NB4 (cell line): ENCODE measurements at regions not wholly inside any gene's neighbourhood (a gene's known extent, or its start where the extent isn't known, plus 50 kb on each side); places are given as distances from the start of the nearest gene placed in this dataset.

Source experiments
- MYC ChIP-seq: IDR thresholded peaks from 2 replicates; pipeline ENCODE4 v1.6.1; 2011; ENCODE audit warnings: low read depth, low read length
- POLR2A ChIP-seq: IDR thresholded peaks from 2 replicates; pipeline ENCODE4 v1.6.1; 2011; ENCODE audit warnings: mild to moderate bottlenecking; ENCODE audit not compliant: insufficient read length; ENCODE audit errors: extremely low read depth
- TF ChIP-seq, protein P1 (sequence below): IDR thresholded peaks from one replicate; pipeline ENCODE4 v1.5.1; 2012; ENCODE audit warnings: low read depth, low read length
- TF ChIP-seq, protein P2 (sequence below): IDR thresholded peaks from 2 replicates; pipeline ENCODE4 v1.6.1; 2011; ENCODE audit warnings: low read depth, low read length

DNA sequence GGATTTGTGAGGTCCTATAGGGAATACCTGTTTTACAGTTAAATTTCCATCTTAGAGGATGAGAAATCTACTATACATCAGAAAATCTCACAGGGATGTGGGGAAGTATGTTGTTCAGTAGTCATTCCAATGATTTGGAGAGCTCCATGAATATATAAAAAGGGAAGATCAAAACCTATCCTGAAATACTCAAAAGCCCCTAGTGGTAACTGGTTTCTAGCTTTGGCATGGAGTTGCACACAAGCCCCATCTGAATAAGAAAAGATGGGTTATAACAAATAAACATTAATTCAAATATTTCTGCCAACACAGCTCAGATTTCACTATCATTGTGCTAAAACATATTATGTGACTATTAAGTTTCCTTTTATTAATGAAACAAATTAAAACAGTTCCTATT lies 101.6 kb downstream of the FBXO8 start:
- TF ChIP-seq, protein P1, sequence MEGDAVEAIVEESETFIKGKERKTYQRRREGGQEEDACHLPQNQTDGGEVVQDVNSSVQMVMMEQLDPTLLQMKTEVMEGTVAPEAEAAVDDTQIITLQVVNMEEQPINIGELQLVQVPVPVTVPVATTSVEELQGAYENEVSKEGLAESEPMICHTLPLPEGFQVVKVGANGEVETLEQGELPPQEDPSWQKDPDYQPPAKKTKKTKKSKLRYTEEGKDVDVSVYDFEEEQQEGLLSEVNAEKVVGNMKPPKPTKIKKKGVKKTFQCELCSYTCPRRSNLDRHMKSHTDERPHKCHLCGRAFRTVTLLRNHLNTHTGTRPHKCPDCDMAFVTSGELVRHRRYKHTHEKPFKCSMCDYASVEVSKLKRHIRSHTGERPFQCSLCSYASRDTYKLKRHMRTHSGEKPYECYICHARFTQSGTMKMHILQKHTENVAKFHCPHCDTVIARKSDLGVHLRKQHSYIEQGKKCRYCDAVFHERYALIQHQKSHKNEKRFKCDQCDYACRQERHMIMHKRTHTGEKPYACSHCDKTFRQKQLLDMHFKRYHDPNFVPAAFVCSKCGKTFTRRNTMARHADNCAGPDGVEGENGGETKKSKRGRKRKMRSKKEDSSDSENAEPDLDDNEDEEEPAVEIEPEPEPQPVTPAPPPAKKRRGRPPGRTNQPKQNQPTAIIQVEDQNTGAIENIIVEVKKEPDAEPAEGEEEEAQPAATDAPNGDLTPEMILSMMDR, result no peak
- TF ChIP-seq, protein P2, sequence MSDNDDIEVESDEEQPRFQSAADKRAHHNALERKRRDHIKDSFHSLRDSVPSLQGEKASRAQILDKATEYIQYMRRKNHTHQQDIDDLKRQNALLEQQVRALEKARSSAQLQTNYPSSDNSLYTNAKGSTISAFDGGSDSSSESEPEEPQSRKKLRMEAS, result no peak
- TF ChIP-seq POLR2A, result no peak
- no peak for TF ChIP-seq MYC
